ENCODE measurements at regions not wholly inside any gene's neighbourhood (a gene's known extent, or its start where the extent isn't known, plus 50 kb on each side); places are given as distances from the start of the nearest gene placed in this dataset.

DNA sequence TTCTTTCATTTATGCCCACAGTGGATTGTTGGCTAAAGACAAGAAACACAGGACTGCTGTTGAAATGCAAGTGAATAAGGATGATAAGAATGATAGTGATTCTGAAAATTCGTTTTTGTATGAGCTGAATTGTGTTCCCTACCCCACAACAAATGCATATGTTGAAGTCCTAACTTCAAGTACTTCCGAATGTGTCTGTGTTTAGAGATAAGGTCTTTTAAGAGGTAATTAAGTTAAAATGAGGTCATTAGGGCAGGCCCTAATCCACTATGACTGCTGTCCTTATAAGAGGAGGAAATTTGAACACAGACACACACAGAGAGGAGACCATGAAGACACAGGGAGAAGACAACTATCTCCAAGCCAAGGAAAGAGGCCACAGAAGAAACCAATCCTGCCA is 126.6 kb upstream of the ACSL4 start:
- TF ChIP-seq, protein P1, sequence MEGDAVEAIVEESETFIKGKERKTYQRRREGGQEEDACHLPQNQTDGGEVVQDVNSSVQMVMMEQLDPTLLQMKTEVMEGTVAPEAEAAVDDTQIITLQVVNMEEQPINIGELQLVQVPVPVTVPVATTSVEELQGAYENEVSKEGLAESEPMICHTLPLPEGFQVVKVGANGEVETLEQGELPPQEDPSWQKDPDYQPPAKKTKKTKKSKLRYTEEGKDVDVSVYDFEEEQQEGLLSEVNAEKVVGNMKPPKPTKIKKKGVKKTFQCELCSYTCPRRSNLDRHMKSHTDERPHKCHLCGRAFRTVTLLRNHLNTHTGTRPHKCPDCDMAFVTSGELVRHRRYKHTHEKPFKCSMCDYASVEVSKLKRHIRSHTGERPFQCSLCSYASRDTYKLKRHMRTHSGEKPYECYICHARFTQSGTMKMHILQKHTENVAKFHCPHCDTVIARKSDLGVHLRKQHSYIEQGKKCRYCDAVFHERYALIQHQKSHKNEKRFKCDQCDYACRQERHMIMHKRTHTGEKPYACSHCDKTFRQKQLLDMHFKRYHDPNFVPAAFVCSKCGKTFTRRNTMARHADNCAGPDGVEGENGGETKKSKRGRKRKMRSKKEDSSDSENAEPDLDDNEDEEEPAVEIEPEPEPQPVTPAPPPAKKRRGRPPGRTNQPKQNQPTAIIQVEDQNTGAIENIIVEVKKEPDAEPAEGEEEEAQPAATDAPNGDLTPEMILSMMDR (IDR thresholded peaks at IDR 0.05; ENCODE audit: poor library complexity): no peak
- TF ChIP-seq EZH2phosphoT487 (IDR thresholded peaks at IDR 0.05; ENCODE audit: low read depth, severe bottlenecking, unreplicated experiment) (no peak), EZH2 (IDR thresholded peaks at IDR 0.05; ENCODE audit: borderline replicate concordance) (no peak)
